ENCODE measurements at regions not wholly inside any gene's neighbourhood (a gene's known extent, or its start where the extent isn't known, plus 50 kb on each side); places are given as distances from the start of the nearest gene placed in this dataset.

DNA sequence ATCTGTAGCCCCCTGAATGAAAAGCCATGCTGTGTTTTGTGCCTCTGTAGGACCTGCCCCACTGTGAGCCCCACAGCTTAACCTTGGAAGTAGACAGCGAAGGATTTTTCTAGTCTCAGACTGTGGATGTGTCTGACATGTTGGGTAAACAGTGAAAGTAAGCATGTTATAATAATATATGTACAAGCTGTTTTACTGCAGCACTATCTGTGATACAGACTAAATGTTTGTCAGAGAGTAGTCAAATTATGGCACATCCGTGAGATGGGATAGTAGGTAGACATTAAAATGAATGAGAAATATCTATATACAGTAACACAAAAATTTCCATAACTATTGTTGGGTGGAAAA, 381.2 kb upstream of the NR3C2 start:
- H3K27me3 ChIP-seq (ENCODE audit: low read depth): no peaks in the 10 kb centered on the region
- no peak overlapping the region for H3K4me3 ChIP-seq
- TF ChIP-seq, protein P1, sequence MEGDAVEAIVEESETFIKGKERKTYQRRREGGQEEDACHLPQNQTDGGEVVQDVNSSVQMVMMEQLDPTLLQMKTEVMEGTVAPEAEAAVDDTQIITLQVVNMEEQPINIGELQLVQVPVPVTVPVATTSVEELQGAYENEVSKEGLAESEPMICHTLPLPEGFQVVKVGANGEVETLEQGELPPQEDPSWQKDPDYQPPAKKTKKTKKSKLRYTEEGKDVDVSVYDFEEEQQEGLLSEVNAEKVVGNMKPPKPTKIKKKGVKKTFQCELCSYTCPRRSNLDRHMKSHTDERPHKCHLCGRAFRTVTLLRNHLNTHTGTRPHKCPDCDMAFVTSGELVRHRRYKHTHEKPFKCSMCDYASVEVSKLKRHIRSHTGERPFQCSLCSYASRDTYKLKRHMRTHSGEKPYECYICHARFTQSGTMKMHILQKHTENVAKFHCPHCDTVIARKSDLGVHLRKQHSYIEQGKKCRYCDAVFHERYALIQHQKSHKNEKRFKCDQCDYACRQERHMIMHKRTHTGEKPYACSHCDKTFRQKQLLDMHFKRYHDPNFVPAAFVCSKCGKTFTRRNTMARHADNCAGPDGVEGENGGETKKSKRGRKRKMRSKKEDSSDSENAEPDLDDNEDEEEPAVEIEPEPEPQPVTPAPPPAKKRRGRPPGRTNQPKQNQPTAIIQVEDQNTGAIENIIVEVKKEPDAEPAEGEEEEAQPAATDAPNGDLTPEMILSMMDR (IDR thresholded peaks at IDR 0.05): no peak
- no peaks in the 10 kb centered on the region for H3K36me3 ChIP-seq
- intact Hi-C loops (cut with DNase I): no loop called here
- H3K4me1 ChIP-seq: no peaks in the 10 kb centered on the region
- H3K27ac ChIP-seq: no peak overlapping the region
- H3K9me3 ChIP-seq: no peaks in the 10 kb centered on the region
- ATAC-seq: no peak
- DNase-seq: no peak

DNA sequence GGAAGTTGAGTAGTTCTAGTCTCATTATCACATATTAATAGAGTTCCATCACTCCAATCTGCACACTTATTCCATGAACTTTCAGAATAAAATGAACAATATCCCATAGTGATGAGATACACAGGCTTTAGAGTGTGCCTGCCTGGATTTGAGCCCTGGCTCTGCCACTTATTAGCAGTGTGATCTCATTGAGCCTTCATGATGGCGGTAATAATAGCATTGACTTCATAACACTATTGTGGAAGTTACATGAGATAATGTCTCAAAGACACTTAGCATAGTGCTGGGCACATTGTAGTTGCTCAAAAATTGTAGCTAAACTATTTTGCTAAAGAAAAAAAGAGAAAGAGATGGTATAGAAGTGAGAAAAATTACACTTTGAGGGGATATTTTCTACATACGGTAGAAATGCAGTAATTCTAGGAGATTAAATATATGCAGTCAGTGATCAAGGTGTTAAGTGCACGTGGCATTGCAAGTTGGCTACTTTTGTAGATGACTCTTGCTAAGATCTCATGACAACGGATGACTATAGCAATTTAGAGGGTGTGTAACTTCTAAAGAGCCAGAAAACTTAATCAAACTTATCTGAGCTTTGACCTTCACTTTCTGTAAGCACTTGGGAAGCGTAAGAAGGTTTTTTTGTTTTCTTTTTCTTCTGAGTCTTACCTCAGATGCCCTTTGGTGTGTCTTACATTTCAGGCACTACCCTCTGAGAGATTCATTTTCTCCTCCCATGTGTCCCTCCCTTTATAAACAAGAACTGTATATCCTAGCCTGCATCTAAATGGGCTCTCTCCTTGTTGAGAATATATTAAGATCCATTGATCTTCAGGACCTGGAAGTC, 380.6 kb upstream of the NR3C2 start:
- H3K27me3 ChIP-seq (ENCODE audit: low read depth): no peaks in the 10 kb centered on the region
- H3K4me1 ChIP-seq: no peaks in the 10 kb centered on the region
- no peaks in the 10 kb centered on the region for H3K9me3 ChIP-seq
- no peak for ATAC-seq
- DNase-seq: no peak
- intact Hi-C loops (cut with DNase I): no loop called here
- H3K4me3 ChIP-seq: no peak overlapping the region
- TF ChIP-seq, protein P1 (IDR thresholded peaks at IDR 0.05): no peak
- no peak overlapping the region for H3K27ac ChIP-seq
- H3K36me3 ChIP-seq: no peaks in the 10 kb centered on the region

DNA sequence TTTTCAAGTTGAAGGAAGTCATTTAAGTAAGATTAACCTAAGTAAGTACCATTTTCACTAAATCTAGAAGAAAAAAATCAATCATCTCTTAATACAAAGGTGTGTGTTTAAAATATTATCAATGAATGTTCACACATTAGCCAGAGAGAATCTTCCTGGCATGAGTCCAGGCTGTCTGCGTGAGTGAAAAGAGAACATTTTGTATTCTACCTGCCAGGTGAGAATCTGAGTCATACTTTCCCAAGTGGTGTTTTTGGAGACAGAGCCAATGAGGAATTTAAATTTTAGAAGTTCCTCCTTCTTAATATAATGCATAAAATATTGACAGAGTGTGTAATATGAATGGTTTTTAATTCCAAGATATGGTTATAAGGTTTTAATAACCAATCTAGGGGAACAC, 371.8 kb upstream of the NR3C2 start:
- Histone ChIP-seq H3K36me3 (no peaks in the 10 kb centered on the region), H3K4me1 (no peaks in the 10 kb centered on the region), H3K4me3 (no peak overlapping the region), H3K9me3 (no peaks in the 10 kb centered on the region), H3K27ac (no peak overlapping the region), H3K27me3 (ENCODE audit: low read depth) (no peaks in the 10 kb centered on the region)
- intact Hi-C loops (cut with DNase I): no loop called here
- TF ChIP-seq, protein P1 (IDR thresholded peaks at IDR 0.05): no peak
- DNase-seq (no peak), ATAC-seq (peak in 1 of 2 donors; percentile 70)

DNA sequence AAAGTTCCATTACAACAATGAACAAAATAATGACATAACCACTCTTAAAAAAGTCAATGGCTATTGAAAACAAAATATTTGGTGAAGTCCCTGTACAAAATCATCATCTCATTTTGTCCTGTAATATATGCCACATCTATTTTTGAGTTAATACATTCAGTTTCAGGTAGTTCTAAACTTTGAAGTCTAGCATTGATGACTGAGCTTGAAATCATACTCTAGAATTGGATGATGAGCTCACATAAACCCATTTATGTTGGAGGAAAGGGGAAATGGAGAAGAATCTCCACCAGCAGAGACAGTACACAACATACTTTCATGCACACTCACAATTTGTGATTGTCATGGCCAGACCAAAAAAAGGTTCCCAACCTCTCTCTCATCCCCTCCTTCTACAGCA, 371.1 kb upstream of the NR3C2 start:
- TF ChIP-seq, protein P1 (IDR thresholded peaks at IDR 0.05): no peak
- Histone ChIP-seq H3K27me3 (ENCODE audit: low read depth) (no peaks in the 10 kb centered on the region), H3K27ac (no peak overlapping the region), H3K4me1 (no peaks in the 10 kb centered on the region), H3K36me3 (no peaks in the 10 kb centered on the region), H3K4me3 (no peak overlapping the region), H3K9me3 (no peaks in the 10 kb centered on the region)
- ATAC-seq: no peak
- no peak for DNase-seq
- intact Hi-C loops (cut with DNase I): no loop called here

DNA sequence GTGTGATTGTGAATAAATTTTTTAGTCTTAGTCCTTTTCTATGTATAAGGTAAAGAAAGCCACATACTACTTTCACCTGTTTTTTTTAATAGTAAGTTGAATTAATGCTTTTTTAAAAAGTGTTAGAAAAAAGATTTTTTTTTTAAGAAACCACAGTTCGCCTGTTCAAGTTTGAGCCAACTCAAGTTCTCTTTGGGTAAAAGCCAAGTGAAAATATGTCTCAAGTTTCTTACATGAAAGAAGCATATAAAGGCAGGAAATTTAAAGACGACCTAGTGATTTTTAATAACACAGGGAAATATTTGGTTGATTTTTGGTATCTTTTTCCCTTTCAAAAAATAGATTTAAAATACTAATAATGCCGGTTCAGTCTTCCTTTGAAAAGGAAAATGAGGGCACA, 369.9 kb upstream of the NR3C2 start:
- intact Hi-C loops (cut with DNase I): no loop called here
- H3K4me1 ChIP-seq: no peaks in the 10 kb centered on the region
- DNase-seq: no peak
- no peak overlapping the region for H3K27ac ChIP-seq
- H3K4me3 ChIP-seq: no peak overlapping the region
- ATAC-seq: no peak
- no peaks in the 10 kb centered on the region for H3K36me3 ChIP-seq
- TF ChIP-seq, protein P1 (IDR thresholded peaks at IDR 0.05): no peak
- H3K27me3 ChIP-seq (ENCODE audit: low read depth): no peaks in the 10 kb centered on the region
- no peaks in the 10 kb centered on the region for H3K9me3 ChIP-seq
